ENCODE measurements at regions not wholly inside any gene's neighbourhood (a gene's known extent, or its start where the extent isn't known, plus 50 kb on each side); places are given as distances from the start of the nearest gene placed in this dataset.

GRCh38 chr22:49435596-49435995, 392.1 kb downstream of the BRD1 start:
- no peak for TF ChIP-seq CTCF (IDR thresholded peaks at IDR 0.05; ENCODE audit: low read depth, low read length, poor library complexity, severe bottlenecking)
- TF ChIP-seq EZH2phosphoT487 (IDR thresholded peaks at IDR 0.05; ENCODE audit: borderline replicate concordance, low read length), result no peak
